CD4-positive, alpha-beta T cell (primary cell): ENCODE measurements at regions not wholly inside any gene's neighbourhood (a gene's known extent, or its start where the extent isn't known, plus 50 kb on each side); places are given as distances from the start of the nearest gene placed in this dataset.

ENCODE experiments used
- ATAC-seq: fragments of 200-7000 bp; cut with Tn5 transposase; one replicate; pipeline ENCODE4 v1.10.0; 2022; ENCODE audit warnings: mild to moderate bottlenecking; ENCODE audit not compliant: poor library complexity
- CTCF ChIA-PET: fragments of 350-600 bp; sonication (Branson Sonifier 250); formaldehyde crosslinking; loops from one replicate; lab custom pipeline; 2021; ENCODE audit warnings: antibody characterized with exemption, inconsistent platforms; lab: Charles Lee
- POLR2A ChIA-PET: fragments of 350-600 bp; sonication (Branson Sonifier 250); formaldehyde crosslinking; loops from one replicate; lab custom pipeline; 2021; ENCODE audit warnings: antibody characterized with exemption, inconsistent platforms; lab: Charles Lee
- DNase-seq, 14 experiments: peaks; one replicate each; pipeline ENCODE4 v3.0.0-alpha.2; 2013 to 2020; ENCODE audit warnings: mixed read lengths in 2 of 14
- H3K27ac ChIP-seq, 2 donors: one replicate each; pipeline versions ENCODE4 v1.5.1 to v1.7.0; 2013; ENCODE audit warnings: low read length in 2 of 2, low read depth in 1 of 2, mild to moderate bottlenecking in 1 of 2
- H3K27me3 ChIP-seq, 2 experiments: 1 replicate in 1 of 2; 2 replicates in 1 of 2; pipeline versions ENCODE4 v1.6.1 to v1.7.0; 2013; ENCODE audit warnings: low read length in 2 of 2, control low read depth in 1 of 2, mild to moderate bottlenecking in 1 of 2, moderate library complexity in 1 of 2; ENCODE audit not compliant: insufficient read depth in 2 of 2, control insufficient read depth in 1 of 2
- H3K36me3 ChIP-seq: one replicate; pipeline ENCODE4 v1.6.1; 2013; ENCODE audit warnings: low read length, control low read depth; ENCODE audit not compliant: insufficient read depth
- H3K4me1 ChIP-seq: one replicate; pipeline ENCODE4 v1.6.1; 2013; ENCODE audit warnings: low read length, control low read depth; ENCODE audit not compliant: insufficient read depth
- H3K4me3 ChIP-seq: one replicate; pipeline ENCODE4 v1.5.1; 2013; ENCODE audit warnings: mild to moderate bottlenecking, low read length, moderate library complexity
- H3K9me3 ChIP-seq, 2 experiments: 1 replicate in 1 of 2; 2 replicates in 1 of 2; pipeline versions ENCODE4 v1.6.1 to v1.7.0; 2013; ENCODE audit warnings: low read length in 2 of 2, mild to moderate bottlenecking in 2 of 2, control low read depth in 1 of 2, moderate library complexity in 1 of 2; ENCODE audit not compliant: control insufficient read depth in 1 of 2, insufficient read depth in 1 of 2
- H3K27ac Mint-ChIP-seq: one replicate; pipeline ENCODE4 v1.8.0; 2020; ENCODE audit warnings: mixed read lengths
- H3K27me3 Mint-ChIP-seq: one replicate; pipeline ENCODE4 v1.8.0; 2021; ENCODE audit warnings: mixed read lengths
- H3K36me3 Mint-ChIP-seq: one replicate; pipeline ENCODE4 v1.8.0; 2021; ENCODE audit warnings: low read depth, mixed read lengths
- H3K4me1 Mint-ChIP-seq: one replicate; pipeline ENCODE4 v1.8.0; 2021; ENCODE audit warnings: low read depth, mixed read lengths
- H3K4me3 Mint-ChIP-seq: one replicate; pipeline ENCODE4 v1.8.0; 2020; ENCODE audit warnings: mild to moderate bottlenecking, mixed read lengths
- H3K9me3 Mint-ChIP-seq: one replicate; pipeline ENCODE4 v1.8.0; 2020; ENCODE audit warnings: mixed read lengths
- intact Hi-C, 2 experiments: fragments of 100-400 bp; cut with DNase I in 1 of 2; cut with micrococcal nuclease in 1 of 2; formaldehyde crosslinking; loops; one replicate each; pipeline versions ENCODE4 v1.15.1 to v1.9.0; 2023 to 2025; cut with DNase I, micrococcal nuclease
- TF ChIP-seq, protein P1 (sequence below): fragments of 200-600 bp; IDR thresholded peaks from one replicate; pipeline ENCODE4 v1.8.0; 2022; ENCODE audit warnings: antibody characterized with exemption, mild to moderate bottlenecking

DNA sequence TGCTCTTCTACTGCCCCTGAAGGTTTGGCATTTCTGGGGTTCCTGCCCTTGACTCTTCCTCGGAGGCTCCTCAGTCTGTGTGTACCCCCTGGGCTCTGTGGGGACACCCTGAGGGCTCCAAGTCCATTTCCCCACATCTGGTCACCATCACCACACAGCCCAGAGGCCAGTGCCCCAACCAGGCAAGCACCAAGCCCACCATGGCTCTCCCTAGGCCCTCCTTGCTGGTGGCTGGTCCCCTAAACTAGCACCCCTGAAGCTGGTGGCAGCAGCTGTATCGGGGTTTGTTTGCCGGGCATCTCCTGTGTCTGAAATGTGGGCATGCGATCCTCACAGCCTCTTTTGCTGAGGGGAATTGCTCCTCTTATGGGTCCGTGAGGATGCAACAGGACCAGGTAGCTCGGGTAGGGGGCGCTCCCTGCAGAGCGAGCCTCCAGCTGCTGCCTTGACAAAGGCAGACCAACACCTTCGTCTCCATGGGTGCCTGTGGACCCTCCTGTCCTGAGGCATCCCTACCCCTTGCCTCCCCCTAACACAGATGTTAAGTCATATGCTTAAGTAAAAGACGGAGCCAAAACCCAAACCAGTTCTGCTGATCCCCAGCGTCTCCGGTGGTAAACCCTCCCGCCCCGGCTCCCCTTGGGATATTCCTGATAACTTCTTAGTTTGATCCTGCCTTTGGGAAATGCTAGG, 138.9 kb upstream of the IRX4 start:
- no peaks in the 10 kb centered on the region for H3K36me3 ChIP-seq
- no peak overlapping the region for H3K4me3 ChIP-seq
- no peak overlapping the region for H3K4me3 Mint-ChIP-seq
- no peak for DNase-seq
- TF ChIP-seq, protein P1, sequence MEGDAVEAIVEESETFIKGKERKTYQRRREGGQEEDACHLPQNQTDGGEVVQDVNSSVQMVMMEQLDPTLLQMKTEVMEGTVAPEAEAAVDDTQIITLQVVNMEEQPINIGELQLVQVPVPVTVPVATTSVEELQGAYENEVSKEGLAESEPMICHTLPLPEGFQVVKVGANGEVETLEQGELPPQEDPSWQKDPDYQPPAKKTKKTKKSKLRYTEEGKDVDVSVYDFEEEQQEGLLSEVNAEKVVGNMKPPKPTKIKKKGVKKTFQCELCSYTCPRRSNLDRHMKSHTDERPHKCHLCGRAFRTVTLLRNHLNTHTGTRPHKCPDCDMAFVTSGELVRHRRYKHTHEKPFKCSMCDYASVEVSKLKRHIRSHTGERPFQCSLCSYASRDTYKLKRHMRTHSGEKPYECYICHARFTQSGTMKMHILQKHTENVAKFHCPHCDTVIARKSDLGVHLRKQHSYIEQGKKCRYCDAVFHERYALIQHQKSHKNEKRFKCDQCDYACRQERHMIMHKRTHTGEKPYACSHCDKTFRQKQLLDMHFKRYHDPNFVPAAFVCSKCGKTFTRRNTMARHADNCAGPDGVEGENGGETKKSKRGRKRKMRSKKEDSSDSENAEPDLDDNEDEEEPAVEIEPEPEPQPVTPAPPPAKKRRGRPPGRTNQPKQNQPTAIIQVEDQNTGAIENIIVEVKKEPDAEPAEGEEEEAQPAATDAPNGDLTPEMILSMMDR: no peak
- ChIA-PET POLR2A (no interaction called here), CTCF (no interaction called here)
- H3K27ac ChIP-seq: no peak overlapping the region
- no peak for ATAC-seq
- no peaks in the 10 kb centered on the region for H3K9me3 ChIP-seq
- no peaks in the 10 kb centered on the region for H3K4me1 ChIP-seq
- H3K27ac Mint-ChIP-seq: no peak overlapping the region
- H3K9me3 Mint-ChIP-seq: no peaks in the 10 kb centered on the region
- intact Hi-C loops: no loop called here
- H3K36me3 Mint-ChIP-seq: no peaks in the 10 kb centered on the region
- peaks cover 30% of the 10 kb centered on the region for H3K27me3 Mint-ChIP-seq
- peaks cover 5% of the 10 kb centered on the region in 2 experiments for H3K27me3 ChIP-seq
- H3K4me1 Mint-ChIP-seq: no peaks in the 10 kb centered on the region

DNA sequence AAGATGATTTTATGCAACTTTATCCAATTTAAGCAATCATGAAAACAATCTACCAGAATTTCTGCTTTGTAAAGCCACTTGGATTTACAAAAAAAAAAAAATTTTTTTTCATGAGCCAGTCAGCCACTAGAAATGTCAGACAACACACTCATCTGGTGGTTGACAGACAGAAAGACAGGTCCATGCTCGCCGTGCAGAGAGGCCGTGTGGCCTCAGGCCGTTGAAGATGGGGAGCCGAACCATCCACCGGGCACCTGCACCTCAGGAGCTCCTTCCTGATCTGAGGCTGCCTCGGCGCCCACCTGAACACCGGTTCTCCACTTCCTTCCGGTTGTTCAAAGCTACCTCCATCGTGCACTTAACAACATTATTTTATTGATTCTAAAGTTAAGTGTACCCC, 138.0 kb upstream of the IRX4 start:
- Mint-ChIP-seq H3K9me3 (no peaks in the 10 kb centered on the region), H3K27ac (no peak overlapping the region), H3K4me1 (no peaks in the 10 kb centered on the region), H3K27me3 (peaks cover 24% of the 10 kb centered on the region), H3K36me3 (no peaks in the 10 kb centered on the region), H3K4me3 (no peak overlapping the region)
- H3K4me3 ChIP-seq: no peak overlapping the region
- no peak for DNase-seq
- no peaks in the 10 kb centered on the region for H3K4me1 ChIP-seq
- no peak overlapping the region for H3K27ac ChIP-seq
- ATAC-seq: no peak
- TF ChIP-seq, protein P1: no peak
- H3K27me3 ChIP-seq: peaks cover 5% of the 10 kb centered on the region in 2 experiments
- intact Hi-C loops: no loop called here
- CTCF ChIA-PET: no interaction called here
- no peaks in the 10 kb centered on the region for H3K9me3 ChIP-seq
- H3K36me3 ChIP-seq: no peaks in the 10 kb centered on the region
- POLR2A ChIA-PET: no interaction called here

DNA sequence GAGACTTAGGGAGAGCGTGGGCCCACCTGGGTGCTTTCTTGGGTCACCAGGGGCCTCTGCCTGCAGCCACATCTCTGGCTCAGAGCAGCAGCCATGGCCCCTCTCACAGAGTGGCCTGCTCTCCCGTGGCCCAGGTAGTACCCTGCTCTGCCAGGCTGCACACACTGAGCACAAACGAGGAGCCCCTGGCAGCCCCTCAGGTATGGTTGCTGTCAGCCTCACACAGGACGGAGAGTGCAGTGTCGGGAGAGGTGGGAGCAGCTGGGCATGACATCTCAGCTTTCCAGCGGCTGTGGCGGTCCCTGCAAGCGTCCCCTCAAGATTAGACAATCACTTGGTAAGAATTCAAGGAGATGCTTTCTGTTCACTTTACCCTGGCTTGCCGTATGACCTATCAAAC, 137.0 kb upstream of the IRX4 start:
- no peak overlapping the region for H3K4me3 Mint-ChIP-seq
- no peaks in the 10 kb centered on the region for H3K36me3 Mint-ChIP-seq
- ChIA-PET CTCF (no interaction called here), POLR2A (no interaction called here)
- ATAC-seq (no peak), DNase-seq (no peak)
- H3K27ac ChIP-seq: no peak overlapping the region
- peaks cover 5% of the 10 kb centered on the region in 2 experiments for H3K27me3 ChIP-seq
- intact Hi-C loops: loop anchor here (5.0 kb wide), 3 partner anchors 257 to 352 kb away; no protein-coding TSS in a partner anchor
- no peak overlapping the region for H3K4me3 ChIP-seq
- peaks cover 19% of the 10 kb centered on the region for H3K27me3 Mint-ChIP-seq
- H3K4me1 ChIP-seq: no peaks in the 10 kb centered on the region
- H3K27ac Mint-ChIP-seq: no peak overlapping the region
- no peaks in the 10 kb centered on the region for H3K36me3 ChIP-seq
- H3K4me1 Mint-ChIP-seq: no peaks in the 10 kb centered on the region
- H3K9me3 ChIP-seq: no peaks in the 10 kb centered on the region
- H3K9me3 Mint-ChIP-seq: no peaks in the 10 kb centered on the region
- TF ChIP-seq, protein P1: no peak
